GM21786 (cell line): ENCODE measurements at regions not wholly inside any gene's neighbourhood (a gene's known extent, or its start where the extent isn't known, plus 50 kb on each side); places are given as distances from the start of the nearest gene placed in this dataset.

Experiments used
- ATAC-seq: cut with Tn5 transposase; IDR thresholded peaks from one replicate; pipeline ENCODE4 v1.9.1; 2021; ENCODE audit not compliant: unreplicated experiment

DNA sequence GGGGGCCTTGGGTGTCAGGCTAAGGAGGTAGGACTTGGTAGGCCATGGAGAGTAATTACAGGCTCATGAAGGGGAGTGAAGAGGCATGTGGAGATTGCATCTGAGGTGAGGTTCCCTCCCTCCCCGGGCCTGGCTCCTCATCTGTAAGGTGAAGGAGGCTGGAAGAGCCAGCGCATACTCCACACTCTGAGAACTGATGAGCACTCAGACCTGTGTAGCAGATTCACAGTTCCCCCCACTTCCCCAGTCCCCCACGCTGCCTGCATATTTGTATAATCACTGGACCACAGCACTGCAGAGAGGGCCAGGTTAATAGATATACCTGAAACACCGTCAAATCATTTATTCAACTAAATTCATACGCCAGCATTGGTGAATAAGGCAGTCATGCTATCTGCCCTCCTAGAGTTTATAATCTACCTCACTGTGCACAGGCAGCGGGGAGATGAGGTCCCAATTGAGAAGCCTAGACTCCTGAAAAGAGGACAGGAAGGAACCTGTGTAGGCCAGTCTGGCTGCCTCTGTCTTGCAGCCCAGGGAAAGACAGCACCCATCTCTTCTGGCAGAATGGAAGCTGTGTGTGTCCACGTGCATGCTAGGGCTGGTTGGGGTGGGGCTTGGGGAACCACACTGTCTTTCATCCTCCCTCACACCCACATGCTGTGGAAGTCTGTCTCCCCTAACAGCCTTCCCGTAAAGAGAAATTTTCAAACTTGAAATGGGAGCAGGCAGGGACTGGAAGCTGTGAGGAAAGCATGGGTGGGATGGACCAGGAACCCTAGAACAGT, 110.6 kb upstream of the ATP1A1 start:
- ATAC-seq, result no peak

GRCh38 chr1:116262995-116263385, 110.1 kb upstream of the ATP1A1 start:
- no peak for ATAC-seq

DNA sequence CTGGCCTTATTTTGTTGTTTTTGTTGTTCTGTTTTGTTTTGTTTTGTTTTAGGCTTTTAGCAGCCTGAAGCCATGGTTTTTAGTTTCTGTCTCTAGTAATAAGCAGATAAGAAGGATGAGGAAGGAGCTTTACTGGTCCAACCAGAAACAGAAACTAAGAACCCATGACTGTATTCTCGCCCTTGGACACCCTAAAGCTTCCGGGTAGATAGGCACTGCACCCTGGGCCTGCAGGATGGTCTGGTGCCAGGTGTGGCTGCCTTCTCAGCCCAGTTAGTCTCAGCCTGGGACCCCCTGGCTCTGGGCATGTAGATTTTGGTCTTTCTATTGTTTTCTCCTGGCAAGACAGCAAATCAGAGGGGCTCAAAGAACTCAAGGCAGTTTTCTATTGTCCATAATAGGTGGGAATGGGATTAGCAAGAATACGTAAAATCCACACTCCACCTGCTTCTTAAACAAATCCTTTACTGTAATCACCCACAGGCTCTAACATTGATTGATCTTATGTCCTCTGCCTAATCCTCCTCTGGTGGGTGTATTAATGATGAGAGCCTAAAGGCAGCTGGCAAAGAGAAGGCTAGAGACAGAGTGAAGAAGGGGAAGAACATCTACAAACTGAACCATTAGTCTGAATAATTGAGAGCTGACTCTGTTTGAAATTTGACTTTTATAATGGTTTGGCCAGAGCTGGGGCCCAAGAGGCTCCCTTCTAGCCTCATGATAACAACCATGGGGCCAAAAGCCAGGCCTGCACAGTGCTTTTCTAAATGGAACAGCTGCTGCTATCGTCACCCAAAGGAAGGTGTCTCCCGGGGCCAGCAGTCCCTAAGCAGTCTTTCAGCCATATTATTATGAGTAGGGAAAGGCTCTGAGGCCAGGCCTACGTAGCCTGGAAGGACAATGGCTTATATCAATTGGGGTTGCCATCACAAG, 106.8 kb upstream of the ATP1A1 start:
- ATAC-seq, result no peak

DNA sequence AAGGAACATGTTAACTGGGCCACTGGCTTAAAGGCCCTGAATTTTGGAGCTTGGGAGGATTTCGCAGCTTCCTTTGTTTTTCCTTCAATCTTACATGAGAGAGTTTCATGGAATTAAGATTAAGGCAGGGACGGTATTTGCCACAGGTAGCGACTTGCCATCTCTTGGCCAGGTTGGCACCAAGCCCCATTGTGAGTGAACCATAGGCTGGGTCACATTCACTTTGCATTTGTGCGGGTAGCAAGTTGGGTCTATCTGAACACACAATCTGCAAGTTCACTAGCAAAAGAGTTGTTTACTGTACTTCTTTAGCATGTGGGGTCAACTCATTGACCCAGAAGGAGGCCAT, 106.2 kb upstream of the ATP1A1 start:
- no peak for ATAC-seq

DNA sequence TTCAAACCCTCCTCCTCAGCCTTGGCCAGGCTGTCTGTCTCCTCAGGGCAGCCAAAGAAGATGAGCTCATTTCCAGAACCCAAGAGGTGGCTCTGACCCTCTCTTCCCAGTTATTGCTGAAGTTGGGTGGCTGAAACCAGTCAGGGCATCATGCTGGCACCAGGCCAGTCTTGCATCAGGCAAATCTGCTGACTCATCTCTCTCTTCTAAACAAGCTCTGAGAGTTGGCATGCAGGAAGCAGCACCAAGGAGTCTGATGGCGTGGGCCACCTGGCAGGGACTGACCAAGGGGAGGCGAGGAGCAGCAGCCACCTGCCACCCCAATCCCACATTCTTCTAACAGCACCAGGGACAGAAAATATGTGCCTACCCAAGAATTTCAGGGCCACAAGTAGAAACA, 104.8 kb upstream of the ATP1A1 start:
- ATAC-seq, result no peak

DNA sequence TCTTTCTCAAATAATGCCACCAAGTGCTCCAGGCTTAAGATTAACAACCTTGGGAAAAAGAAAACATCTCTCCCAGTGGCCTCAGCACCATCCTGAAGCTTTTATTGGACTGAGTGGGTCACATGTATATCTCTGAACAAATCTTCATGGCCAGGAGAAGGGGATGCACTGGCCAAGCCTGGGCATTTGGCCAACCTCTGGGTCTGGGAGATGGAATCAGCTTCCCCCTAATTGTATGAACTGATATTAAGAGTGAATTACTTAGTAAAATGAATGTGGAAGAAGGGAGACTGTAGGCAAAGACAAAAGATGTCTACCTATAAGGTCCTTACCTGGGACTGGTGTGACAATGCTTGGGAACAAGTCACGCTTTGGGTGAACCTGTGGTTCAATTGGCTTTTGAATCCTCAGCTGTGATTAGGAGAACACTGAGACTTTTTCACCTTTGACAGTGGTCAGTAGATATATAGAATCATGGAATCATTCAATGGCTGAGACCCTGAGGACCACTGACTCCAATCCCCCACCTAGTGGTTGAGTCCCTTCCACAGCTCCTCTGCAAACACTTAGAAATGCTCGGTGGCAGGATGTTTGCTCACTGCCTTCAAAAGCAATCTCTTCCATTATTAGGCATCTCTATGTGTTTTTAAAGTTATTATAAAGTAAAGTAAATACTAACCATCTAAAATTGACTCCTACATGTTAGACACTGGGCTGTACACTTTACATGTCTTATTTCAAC, 102.6 kb upstream of the ATP1A1 start:
- ATAC-seq, result no peak

- ATAC-seq, result no peak
Measured at GRCh38 chr1:116273042-116273783, 99.8 kb upstream of the ATP1A1 start.

GRCh38 chr1:116276532-116276931, 96.5 kb upstream of the ATP1A1 start:
- no peak for ATAC-seq

DNA sequence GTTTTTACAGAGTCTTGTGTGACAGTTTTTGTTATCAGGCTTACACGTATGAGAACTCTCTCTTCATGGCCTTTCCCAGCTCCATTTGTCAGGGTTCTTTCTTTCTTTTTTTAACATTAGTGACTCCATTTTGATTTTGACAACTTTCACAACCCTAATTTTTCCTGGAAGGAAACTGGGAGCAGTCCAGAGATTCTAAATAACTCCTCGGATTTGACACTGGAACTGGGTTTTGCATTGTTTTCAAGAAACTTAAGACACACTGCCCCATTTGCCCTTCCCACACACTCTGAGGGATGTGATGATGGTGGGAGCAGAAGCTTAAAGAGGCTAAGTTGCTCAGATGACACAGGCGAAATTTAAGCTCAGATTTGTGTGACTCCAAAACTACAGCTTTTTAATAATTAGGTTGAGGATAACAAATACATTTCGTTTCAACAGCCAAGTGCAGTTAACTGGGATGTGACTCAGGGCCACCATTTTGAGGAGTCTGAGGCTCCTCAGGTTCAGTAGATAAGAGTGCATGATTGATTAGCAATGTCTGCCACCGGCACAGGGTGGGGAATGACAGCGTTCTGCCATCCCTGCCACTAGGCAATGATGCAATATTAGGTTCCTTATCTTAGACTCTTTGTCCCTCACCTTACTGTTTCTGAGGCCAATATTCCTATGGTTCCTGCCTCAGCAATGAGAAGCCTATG, 95.1 kb upstream of the ATP1A1 start:
- no peak for ATAC-seq

DNA sequence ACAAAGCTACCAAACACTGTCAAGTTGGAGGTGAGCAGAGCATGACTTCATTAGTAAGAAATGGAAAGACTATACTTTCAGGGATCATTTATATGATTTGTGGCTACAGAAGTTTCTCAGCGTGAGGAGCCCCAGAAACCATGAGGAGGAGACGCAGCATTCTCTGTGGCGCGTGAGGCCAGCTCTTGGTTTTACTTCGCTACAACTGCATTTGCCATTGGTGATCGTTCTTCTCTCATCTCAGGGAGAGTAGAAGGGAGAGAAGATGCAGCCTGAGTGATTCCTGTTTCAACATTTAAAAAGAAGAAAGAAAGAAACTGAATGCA, 94.5 kb upstream of the ATP1A1 start:
- ATAC-seq, result no peak

DNA sequence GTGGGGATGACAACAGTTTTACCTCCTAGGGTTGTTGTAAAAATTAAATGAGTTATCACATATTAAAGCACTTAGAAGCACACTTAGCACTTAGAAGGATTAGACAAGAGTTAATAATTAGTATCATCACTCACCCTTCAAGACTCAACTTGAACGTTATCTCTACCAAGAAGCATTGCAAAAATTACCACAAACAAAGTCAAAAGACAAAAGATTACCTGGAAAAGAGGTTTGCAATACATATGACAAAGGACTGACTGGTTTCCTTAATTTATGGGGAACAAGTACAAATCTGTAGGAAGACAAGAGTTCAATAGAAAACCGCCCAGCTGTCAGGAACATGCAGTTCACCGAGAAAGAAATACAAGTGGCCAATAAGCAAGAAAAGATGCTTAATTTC, 93.3 kb upstream of the ATP1A1 start:
- ATAC-seq, result no peak

- no peak for ATAC-seq
Measured at GRCh38 chr1:116284819-116285390, 88.1 kb upstream of the ATP1A1 start.

DNA sequence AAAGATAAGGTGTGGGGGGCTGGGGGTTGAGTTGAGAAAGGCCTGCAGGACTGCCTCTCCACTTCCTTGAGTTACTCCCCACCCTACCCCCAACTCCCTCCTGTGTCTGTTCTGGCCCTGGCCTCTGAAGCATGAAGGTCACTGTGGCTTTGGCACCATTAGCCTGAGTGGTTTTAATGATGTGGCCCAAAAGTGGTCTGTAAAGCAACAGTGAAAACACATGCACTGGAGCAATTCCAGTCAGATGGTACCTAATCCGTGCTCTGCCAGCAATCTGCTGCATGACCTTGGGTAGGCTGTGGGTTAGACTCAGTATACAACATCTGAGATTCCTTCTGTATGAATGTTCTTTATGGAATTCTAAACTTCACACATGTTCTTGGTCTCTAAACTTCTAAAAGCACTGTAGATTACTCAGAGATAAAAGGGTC, 86.5 kb upstream of the ATP1A1 start:
- ATAC-seq, result no peak

- peak; percentile 9 for ATAC-seq
Measured at GRCh38 chr1:116287341-116288200, 85.5 kb upstream of the ATP1A1 start.

DNA sequence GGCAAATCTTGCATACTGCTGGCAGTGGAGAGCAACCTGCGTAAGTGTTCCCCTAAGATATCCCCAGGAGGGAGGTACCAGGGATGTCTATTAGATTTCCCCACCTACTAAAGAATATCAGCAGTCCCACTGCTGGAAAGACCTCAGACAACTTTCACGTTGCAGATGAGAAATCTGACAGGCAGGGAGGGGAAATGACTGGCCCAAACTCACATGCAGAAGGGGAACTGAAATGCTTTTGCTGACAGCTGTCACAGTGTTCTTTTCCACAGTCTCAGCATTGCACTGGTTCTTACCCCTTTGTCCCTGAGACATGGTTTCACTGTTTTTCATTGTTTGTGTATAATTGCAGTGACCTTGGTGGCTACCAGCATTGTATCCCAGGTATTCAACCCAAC, 84.8 kb upstream of the ATP1A1 start:
- ATAC-seq, result peak; percentile 79

GRCh38 chr1:116289193-116289592, 83.9 kb upstream of the ATP1A1 start:
- no peak for ATAC-seq

GRCh38 chr1:116290085-116290705, 82.8 kb upstream of the ATP1A1 start:
- ATAC-seq, result no peak

- ATAC-seq, result no peak
Measured at GRCh38 chr1:116291024-116291423, 82.0 kb upstream of the ATP1A1 start.
